ENCODE measurements at regions not wholly inside any gene's neighbourhood (a gene's known extent, or its start where the extent isn't known, plus 50 kb on each side); places are given as distances from the start of the nearest gene placed in this dataset.

- no peak for DNase-seq
Measured at GRCh38 chr18:45119876-45120275, 439.2 kb downstream of the SETBP1 start.

DNA sequence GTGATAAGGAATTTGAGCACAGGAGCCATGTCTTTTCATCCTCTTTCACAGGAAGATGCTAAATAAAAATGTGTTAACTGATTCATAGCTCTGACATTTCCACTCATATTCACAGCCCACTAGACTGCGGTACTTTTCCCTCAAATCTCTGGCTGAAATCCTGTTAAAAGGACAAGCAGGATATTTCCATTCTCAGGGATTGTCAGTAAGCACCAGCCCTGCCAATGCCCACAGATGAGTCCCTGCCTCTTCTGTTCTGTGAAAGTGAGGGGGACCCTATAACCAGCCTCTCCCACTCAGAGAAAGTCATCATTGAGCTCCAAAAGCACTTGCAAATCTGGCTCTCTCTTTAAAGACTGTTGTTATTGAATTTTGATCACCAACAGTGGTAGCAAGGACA lies 440.5 kb downstream of the SETBP1 start:
- no peak for DNase-seq

DNA sequence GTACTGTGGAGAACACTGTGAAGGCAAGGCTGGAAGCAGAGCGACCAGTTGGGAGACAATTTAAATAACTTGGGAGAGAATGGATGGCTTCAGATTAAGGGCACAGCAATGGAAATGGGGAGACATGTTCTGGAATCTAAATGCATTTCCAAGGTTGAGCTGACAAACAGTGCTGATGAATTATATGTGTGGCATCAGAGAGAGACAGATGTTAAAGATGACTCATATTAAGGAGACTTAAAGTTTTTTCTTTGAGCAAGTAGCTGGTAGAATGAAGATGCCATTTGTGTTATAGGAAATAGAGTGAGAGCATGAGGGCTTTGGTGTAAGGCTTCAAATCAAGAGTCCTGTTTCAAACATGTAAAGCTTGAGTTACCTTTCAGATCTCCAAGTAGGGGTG lies 441.8 kb downstream of the SETBP1 start:
- no peak for DNase-seq

DNA sequence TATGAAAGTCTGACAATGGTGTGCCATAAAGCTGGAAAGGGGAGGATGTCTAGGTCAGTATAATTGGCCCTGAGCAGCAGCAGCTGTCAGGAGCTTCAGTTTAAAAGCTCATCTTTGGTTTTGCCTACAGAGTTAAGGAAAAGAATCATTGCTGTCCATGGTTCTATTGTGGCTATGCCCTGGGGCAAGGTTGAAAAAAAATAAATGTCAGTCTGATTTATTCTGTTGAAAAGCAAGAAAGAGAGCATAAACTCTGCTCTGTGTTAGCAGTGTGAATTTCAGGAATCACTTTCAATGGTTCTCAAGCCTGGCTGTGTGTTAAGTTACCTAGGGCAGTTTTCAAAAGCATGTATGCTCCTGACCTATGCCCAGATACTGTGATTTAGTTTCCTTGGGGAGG lies 446.7 kb downstream of the SETBP1 start:
- no peak for DNase-seq

- no peak for DNase-seq
Measured at GRCh38 chr18:45133276-45133675, 452.6 kb downstream of the SETBP1 start.

GRCh38 chr18:45136381-45137086 lies 455.8 kb downstream of the SETBP1 start:
- DNase-seq: no peak

DNA sequence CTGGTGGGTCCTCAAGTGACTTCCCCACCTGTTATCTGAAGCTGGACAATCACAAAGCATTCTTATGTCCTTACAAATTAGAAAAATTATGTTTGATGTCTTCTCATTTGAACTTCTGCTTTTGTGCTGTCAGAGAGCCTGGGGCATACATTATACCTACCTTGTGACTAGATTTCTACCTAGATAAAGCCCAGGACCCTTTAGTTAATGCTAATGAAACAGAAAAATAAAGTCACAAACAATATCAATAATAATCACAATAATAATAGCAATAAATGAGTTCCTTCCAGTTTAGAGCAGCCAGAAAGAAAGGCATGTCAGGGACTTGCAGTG lies 456.4 kb downstream of the SETBP1 start:
- DNase-seq: no peak

- no peak for DNase-seq
Measured at GRCh38 chr18:45139478-45139877, 458.8 kb downstream of the SETBP1 start.

DNA sequence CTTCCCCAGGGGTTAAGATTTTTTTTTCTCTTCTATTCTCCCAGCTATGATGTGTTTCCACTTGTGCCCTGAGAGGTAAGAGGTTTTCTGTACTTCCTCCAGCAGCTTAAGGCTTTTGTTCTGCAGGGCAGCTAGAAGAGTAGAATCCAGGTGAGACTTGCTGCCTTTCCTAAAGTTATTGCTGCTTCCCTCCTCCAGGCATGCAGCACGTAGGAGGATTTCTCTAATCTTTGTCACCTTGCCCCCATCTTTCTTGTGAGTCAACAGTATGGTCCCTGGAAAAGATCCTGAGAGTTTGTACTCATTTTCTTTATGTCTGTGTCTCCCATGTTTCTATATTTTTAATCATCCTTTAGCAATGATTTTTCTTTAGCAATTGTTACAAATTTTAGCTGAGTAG lies 462.2 kb downstream of the SETBP1 start:
- DNase-seq: no peak

DNA sequence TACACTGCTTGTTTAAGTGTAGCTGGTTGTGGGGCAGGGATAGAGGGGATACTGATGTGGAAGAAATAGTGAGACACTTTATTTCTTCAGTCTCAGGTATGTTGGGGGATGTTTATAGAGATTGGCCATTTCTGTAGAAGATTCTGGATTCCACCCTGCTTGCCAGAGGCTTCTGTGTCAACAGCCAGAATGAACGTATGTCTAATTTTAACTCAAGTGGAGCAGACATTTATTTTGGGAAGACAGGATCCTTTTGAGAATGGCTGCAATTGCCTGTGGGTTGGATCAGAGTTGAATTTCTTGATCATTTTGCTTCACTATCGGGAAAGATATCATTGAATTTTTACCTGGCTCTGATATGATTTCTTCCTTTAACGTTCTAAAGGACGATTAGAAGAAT lies 465.6 kb upstream of the SLC14A2 start:
- DNase-seq: no peak

DNA sequence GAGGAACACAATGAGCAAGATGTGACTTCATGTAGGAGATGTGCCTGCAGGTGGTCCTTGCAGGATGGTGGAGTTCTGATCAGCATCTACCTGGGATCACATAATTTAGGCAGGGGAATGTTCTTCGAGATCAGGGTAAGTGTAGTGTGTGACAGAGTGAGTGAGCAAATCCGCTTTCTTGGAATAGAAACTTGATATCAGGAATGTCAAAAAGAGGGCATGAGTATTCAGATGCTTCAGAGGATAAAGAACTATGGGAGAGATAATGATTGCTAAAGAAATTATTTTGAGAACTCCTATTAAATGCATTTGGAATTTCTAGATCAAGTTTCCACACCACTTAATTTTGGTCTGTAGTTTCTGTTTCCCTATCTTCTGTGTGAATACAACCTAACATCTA lies 463.6 kb upstream of the SLC14A2 start:
- no peak for DNase-seq

DNA sequence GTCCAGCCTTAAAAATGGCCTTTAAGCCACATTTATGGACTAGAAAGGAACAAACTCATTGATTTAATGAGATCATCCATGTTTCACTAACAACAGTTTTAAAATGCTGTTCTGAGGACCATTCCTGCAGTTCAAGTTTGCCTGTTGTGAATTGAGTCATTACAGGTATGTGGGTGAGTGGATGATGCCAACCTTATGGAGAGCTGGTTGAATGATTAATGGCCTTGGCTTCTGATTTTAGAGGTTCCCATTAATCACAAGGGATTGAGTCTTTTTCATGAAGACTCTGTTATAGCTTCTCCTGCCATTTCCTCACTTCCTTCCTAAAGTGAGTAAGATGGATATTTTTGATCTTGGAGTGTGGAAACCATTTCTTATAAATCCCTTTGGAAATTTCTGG lies 459.8 kb upstream of the SLC14A2 start:
- DNase-seq: no peak

DNA sequence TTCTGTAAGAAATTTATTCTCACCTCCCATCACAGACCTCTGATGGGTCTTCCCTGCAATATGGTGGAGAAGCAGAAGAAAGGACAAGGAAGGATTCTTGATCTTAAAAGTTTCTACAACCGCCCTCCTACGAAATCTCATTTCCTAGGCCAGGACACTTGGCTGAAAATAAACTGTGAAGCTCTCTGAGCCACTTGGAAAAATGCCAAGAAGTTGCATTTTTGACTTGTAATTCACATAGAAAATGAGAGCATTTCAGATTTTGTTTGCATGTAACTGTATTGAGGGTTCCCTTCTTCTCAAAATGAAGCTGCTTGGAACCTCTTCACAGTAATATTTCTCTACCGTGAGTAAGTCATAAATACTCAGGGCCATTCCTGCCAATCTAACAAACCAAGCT lies 458.3 kb upstream of the SLC14A2 start:
- DNase-seq: no peak

- DNase-seq: no peak
Measured at GRCh38 chr18:45157576-45157975, 457.7 kb upstream of the SLC14A2 start.

DNA sequence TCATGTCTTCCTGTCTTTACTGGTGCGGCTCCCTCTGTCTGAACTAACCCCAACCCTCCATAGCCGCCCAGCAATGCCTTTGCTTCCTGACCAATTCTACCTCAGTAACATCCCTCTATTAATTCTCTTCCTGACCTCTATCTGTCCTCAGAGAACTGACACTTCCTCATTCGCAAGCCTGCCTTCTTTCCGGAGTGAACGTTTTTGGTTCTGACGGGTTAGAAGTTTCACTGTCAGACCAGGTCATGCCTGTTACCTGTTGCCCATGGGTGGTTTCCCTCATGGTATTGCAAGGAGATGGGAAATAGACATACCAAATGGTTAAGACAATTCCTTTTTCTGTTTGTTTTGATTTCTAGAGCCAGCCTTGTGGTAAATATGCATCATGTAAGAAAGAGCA lies 453.4 kb upstream of the SLC14A2 start:
- no peak for DNase-seq

- no peak for DNase-seq
Measured at GRCh38 chr18:45163871-45164270, 451.4 kb upstream of the SLC14A2 start.

DNA sequence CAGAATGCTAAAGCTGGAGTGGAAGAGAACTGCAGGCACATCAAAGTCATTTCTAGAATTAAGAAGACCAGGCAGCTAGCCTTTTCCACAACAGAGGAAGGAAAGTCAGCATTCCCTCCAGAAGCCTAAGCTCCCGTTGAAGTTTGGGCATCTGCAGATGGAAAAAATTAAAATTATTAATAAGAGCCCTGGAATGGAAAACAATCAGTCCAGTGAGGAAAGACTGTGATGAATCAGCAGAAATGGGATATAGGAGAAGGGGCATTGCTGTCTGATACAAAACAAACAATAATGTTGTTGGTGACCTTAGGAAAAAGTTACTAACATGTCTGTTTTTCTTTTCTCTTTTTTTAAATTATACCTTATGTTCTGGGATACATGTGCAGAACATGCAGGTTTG lies 450.7 kb upstream of the SLC14A2 start:
- DNase-seq: no peak

GRCh38 chr18:45165176-45165713 lies 450.0 kb upstream of the SLC14A2 start:
- DNase-seq: no peak

DNA sequence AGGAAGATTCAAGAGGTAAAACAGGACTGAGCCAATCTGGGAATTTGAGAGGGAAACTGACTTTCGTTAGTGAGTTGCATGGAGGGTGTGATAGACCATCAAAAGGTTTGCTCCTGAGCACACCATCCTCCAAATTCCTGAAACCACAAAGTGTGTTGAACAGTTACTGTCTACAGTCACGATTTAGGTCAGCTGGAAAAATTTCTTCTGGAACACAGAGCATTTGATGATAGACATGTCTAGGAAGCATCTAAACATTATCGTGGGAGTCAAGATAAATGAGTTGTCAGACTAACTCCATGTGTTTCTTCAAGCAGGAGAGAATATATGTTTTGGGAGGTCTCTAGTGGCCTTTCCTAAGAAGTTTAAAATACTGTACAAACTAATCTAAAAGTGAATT lies 449.4 kb upstream of the SLC14A2 start:
- DNase-seq: no peak

DNA sequence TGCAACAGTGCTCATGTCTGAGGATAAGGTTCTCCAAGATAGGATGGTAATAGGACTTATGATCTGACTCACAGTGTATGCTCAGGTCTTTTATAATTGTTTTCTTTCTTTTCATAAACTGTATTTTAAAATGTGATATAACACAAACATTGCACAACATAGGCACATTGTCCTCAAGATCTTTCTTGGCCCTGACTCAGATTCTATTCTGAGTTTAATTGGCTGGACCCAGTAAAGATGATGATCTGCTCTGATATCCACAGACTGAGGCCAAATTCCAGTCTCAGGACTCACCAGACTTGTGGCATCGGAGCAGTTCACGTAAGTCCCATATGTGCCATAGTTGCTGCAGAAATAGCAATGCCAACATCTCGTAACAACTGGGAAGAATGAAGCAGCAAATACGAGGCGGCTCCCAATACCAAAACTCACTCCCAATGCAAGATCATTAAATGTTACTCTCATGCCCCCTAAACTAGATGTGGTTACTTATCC lies 448.9 kb upstream of the SLC14A2 start:
- no peak for DNase-seq

GRCh38 chr18:45166836-45167551 lies 448.3 kb upstream of the SLC14A2 start:
- DNase-seq: no peak

DNA sequence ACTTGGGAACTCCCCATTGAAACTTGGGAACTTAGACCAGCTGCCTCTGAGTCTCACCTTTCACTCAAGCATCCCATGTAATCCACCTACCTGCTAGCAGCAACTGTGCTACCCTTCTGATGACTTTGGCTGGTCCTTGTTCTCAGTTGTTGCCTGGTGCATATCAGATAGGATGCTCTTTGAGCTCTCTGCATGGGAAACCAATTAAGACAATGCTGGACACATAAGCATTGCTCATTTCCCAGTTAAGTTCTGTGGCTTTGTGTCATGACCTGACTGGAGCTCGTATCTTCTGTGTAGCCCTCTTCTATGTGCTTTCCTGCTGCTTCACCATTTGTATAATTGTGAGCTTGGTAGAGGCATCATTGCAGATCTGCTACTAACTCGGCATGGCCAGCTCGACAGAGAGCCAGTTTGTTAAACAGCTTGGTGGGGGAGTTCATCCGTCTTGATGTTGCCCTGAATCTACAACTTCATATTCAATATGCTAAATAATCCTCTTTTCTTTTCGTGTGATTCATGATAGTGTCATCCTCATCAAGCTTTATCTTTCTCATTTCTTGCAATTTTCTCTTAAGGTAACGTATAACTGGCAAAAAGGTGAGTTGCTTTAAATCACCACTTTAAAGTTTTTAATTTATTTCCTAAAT lies 447.5 kb upstream of the SLC14A2 start:
- no peak for DNase-seq

DNA sequence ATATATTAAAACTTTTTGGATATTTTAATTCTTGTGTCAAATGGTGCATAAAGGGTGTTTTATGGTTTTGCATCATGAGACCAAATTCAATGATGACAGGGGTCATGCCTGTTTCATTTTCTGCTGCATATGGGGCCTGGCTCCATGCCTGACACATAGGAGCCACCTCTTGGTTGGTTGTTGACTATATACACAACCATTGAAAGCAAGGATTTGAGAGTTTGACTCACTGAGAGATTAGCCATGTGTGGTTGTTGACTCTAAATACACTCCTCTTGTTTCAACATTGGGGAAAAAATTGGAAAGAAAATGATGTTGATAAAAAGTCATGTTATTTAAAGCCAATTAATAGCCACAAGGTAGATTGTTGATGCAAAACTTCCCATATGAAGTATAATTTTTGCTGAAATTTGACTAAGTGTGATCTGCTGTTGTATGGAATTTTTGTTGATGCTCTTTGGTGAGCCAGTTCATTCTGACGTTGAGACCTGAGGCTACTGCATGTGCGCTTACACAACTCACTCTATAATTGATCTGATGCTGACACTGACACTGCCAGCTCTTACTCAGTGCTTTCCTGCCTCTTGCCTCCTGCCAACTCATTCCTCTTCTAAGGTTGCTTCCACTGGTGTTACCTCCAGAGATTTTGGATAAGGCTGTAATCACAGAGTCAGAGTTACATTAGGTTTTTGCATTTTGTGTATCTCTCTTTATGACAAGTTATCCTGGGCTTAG lies 446.2 kb upstream of the SLC14A2 start:
- DNase-seq: no peak

Measured in NCI-H1930 (cell line).